Mucosa of stomach (tissue), 1 donor: ENCODE measurements at regions not wholly inside any gene's neighbourhood (a gene's known extent, or its start where the extent isn't known, plus 50 kb on each side); places are given as distances from the start of the nearest gene placed in this dataset.

Source experiments
- H3K27me3 ChIP-seq: one replicate; pipeline ENCODE4 v1.7.0; 2013; ENCODE audit warnings: mild to moderate bottlenecking, low read length; ENCODE audit not compliant: control insufficient read depth, insufficient read depth
- H3K36me3 ChIP-seq: one replicate; pipeline ENCODE4 v1.7.0; 2013; ENCODE audit warnings: low read length; ENCODE audit not compliant: control insufficient read depth, insufficient read depth
- H3K4me1 ChIP-seq: one replicate; pipeline ENCODE4 v1.7.0; 2013; ENCODE audit warnings: mild to moderate bottlenecking, low read length; ENCODE audit not compliant: control insufficient read depth, insufficient read depth
- H3K4me3 ChIP-seq: one replicate; pipeline ENCODE4 v1.7.0; 2013; ENCODE audit warnings: low read length
- H3K9ac ChIP-seq: one replicate; pipeline ENCODE4 v1.7.0; 2013; ENCODE audit warnings: mild to moderate bottlenecking, low read length, moderate library complexity
- H3K9me3 ChIP-seq: one replicate; pipeline ENCODE4 v1.7.0; 2013; ENCODE audit warnings: mild to moderate bottlenecking, low read length, moderate library complexity; ENCODE audit not compliant: control insufficient read depth
- donor health status: Pancreatic carcinoma.

GRCh38 chr2:128775217-128775913, 456.7 kb upstream of the HS6ST1 start:
- Histone ChIP-seq H3K4me1 (no peaks in the 10 kb centered on the region), H3K9me3 (no peaks in the 10 kb centered on the region), H3K36me3 (no peaks in the 10 kb centered on the region), H3K9ac (no peak overlapping the region), H3K27me3 (peaks cover 4% of the 10 kb centered on the region), H3K4me3 (no peak overlapping the region)

GRCh38 chr2:128775914-128776285, 457.2 kb upstream of the HS6ST1 start:
- Histone ChIP-seq H3K4me1 (no peaks in the 10 kb centered on the region), H3K4me3 (no peak overlapping the region), H3K36me3 (no peaks in the 10 kb centered on the region), H3K27me3 (peaks cover 4% of the 10 kb centered on the region), H3K9me3 (no peaks in the 10 kb centered on the region), H3K9ac (no peak overlapping the region)

- no peaks in the 10 kb centered on the region for H3K36me3 ChIP-seq
- H3K9me3 ChIP-seq = no peaks in the 10 kb centered on the region
- H3K27me3 ChIP-seq = peaks cover 4% of the 10 kb centered on the region
- H3K4me3 ChIP-seq = no peak overlapping the region
- no peaks in the 10 kb centered on the region for H3K4me1 ChIP-seq
- H3K9ac ChIP-seq = no peak overlapping the region
These were observed 458.0 kb upstream of the HS6ST1 start for GRCh38 chr2:128776461-128777195.

- H3K4me3 ChIP-seq = no peak overlapping the region
- H3K9ac ChIP-seq = no peak overlapping the region
- no peaks in the 10 kb centered on the region for H3K4me1 ChIP-seq
- H3K36me3 ChIP-seq = no peaks in the 10 kb centered on the region
- peaks cover 4% of the 10 kb centered on the region for H3K27me3 ChIP-seq
- no peaks in the 10 kb centered on the region for H3K9me3 ChIP-seq
These were observed 458.7 kb upstream of the HS6ST1 start for GRCh38 chr2:128777196-128778035.

- Histone ChIP-seq H3K4me1 (no peaks in the 10 kb centered on the region), H3K27me3 (peaks cover 4% of the 10 kb centered on the region)
These were observed 460.2 kb upstream of the HS6ST1 start for GRCh38 chr2:128778843-128779242.

GRCh38 chr2:128779301-128780095, 460.8 kb upstream of the HS6ST1 start:
- Histone ChIP-seq H3K4me3 (no peak overlapping the region), H3K4me1 (no peaks in the 10 kb centered on the region), H3K9ac (no peak overlapping the region), H3K27me3 (peaks cover 4% of the 10 kb centered on the region), H3K36me3 (no peaks in the 10 kb centered on the region), H3K9me3 (no peaks in the 10 kb centered on the region)

More at GRCh38 chr2:128778843-128779242, 460.2 kb upstream of the HS6ST1 start:
- Histone ChIP-seq H3K9ac (no peak overlapping the region), H3K9me3 (no peaks in the 10 kb centered on the region), H3K36me3 (no peaks in the 10 kb centered on the region), H3K4me3 (no peak overlapping the region)

- no peak overlapping the region for H3K4me3 ChIP-seq
- H3K9ac ChIP-seq = no peak overlapping the region
- H3K36me3 ChIP-seq = no peaks in the 10 kb centered on the region
- peaks cover 4% of the 10 kb centered on the region for H3K27me3 ChIP-seq
- no peaks in the 10 kb centered on the region for H3K9me3 ChIP-seq
- no peaks in the 10 kb centered on the region for H3K4me1 ChIP-seq
These were observed 461.9 kb upstream of the HS6ST1 start for GRCh38 chr2:128780434-128781080.

GRCh38 chr2:128781166-128781565, 462.5 kb upstream of the HS6ST1 start:
- Histone ChIP-seq H3K9me3 (no peaks in the 10 kb centered on the region), H3K4me3 (no peak overlapping the region), H3K4me1 (no peaks in the 10 kb centered on the region), H3K27me3 (peaks cover 4% of the 10 kb centered on the region), H3K9ac (no peak overlapping the region), H3K36me3 (no peaks in the 10 kb centered on the region)

GRCh38 chr2:128781585-128782385, 463.1 kb upstream of the HS6ST1 start:
- Histone ChIP-seq H3K4me1 (no peaks in the 10 kb centered on the region), H3K4me3 (no peak overlapping the region), H3K9me3 (no peaks in the 10 kb centered on the region), H3K27me3 (peaks cover 4% of the 10 kb centered on the region), H3K36me3 (no peaks in the 10 kb centered on the region), H3K9ac (no peak overlapping the region)

- no peaks in the 10 kb centered on the region for H3K36me3 ChIP-seq
- H3K9me3 ChIP-seq = no peaks in the 10 kb centered on the region
- H3K4me3 ChIP-seq = no peak overlapping the region
- H3K27me3 ChIP-seq = peaks cover 3% of the 10 kb centered on the region
- H3K4me1 ChIP-seq = no peaks in the 10 kb centered on the region
- H3K9ac ChIP-seq = no peak overlapping the region
These were observed 463.9 kb upstream of the HS6ST1 start for GRCh38 chr2:128782411-128783192.
